Heart right ventricle (tissue), 16 donors: ENCODE measurements at regions not wholly inside any gene's neighbourhood (a gene's known extent, or its start where the extent isn't known, plus 50 kb on each side); places are given as distances from the start of the nearest gene placed in this dataset.

Source experiments
- ATAC-seq, 8 donors: fragments of 200-7000 bp; cut with Tn5 transposase; one replicate each; pipeline ENCODE4 v1.9.1; 2020; ENCODE audit warnings: mild to moderate bottlenecking in 8 of 8, moderate library complexity in 8 of 8, moderate number of reproducible peaks in 1 of 8
- DNase-seq, 2 donors: peaks; one replicate each; pipeline ENCODE4 v3.0.0-alpha.2; 2020
- H3K27ac ChIP-seq, 10 donors: fragments of 200-600 bp; sonication (generic) in 2 of 10; one replicate each; pipeline versions ENCODE4 v1.5.0 to v1.8.0; 2020 to 2022; ENCODE audit warnings: mild to moderate bottlenecking in 3 of 10
- H3K27me3 ChIP-seq, 7 donors: fragments of 200-600 bp; one replicate each; pipeline ENCODE4 v1.8.0; 2021 to 2022; ENCODE audit warnings: mild to moderate bottlenecking in 2 of 7
- H3K36me3 ChIP-seq, 9 donors: fragments of 200-600 bp; sonication (generic) in 1 of 9; one replicate each; pipeline versions ENCODE4 v1.5.0 to v1.8.0; 2020 to 2022; ENCODE audit warnings: mild to moderate bottlenecking in 2 of 9
- H3K4me1 ChIP-seq, 9 donors: fragments of 200-600 bp; sonication (generic) in 1 of 9; one replicate each; pipeline versions ENCODE4 v1.5.0 to v1.8.0; 2020 to 2022; ENCODE audit warnings: mild to moderate bottlenecking in 4 of 9
- H3K4me3 ChIP-seq, 10 donors: fragments of 200-600 bp; sonication (generic) in 2 of 10; one replicate each; pipeline versions ENCODE4 v1.5.0 to v1.8.0; 2020 to 2022; ENCODE audit warnings: mild to moderate bottlenecking in 7 of 10, moderate library complexity in 2 of 10
- H3K9me3 ChIP-seq, 11 donors: fragments of 200-600 bp in 10 of 11; sonication (generic) in 2 of 11; one replicate each; pipeline versions ENCODE4 v1.5.0 to v1.8.0; 2013 to 2022; ENCODE audit warnings: mild to moderate bottlenecking in 2 of 11, control low read depth in 1 of 11, moderate library complexity in 1 of 11
- CTCF ChIP-seq, 9 donors: fragments of 200-600 bp; sonication (generic) in 2 of 9; IDR thresholded peaks; one replicate each; pipeline versions ENCODE4 v1.5.0 to v1.8.0; 2021 to 2022; ENCODE audit warnings: antibody characterized with exemption in 9 of 9, mild to moderate bottlenecking in 5 of 9, moderate library complexity in 1 of 9
- WGBS, 2 donors: extraction: QIAGEN DNeasy Blood & Tissue Kit; methylation state at CpG; one replicate each; pipeline ENCODE4 v1.1.7; 2013; ENCODE audit warnings: inconsistent platforms in 1 of 2; 5-methylcytosine and 5-hydroxymethylcytosine counted together
- intact Hi-C, 10 donors: fragments of 100-400 bp; cut with DNase I; formaldehyde crosslinking; loops; one replicate each; pipeline versions ENCODE4 v1.11.1 to v1.14.2; 2022
- donor health status: Arrhythmogenic right ventricular cardiomyopathy.
- donor health status: ischemic (EF 13 %, LVEDD 7.1; RV severe dilation, severe dysfunction).
- donor health status: healthy with polysubstance abuse.
- donor health status: DM: no; HTN: yes; CAD: no.
- donor health status: DM: no; HTN: no; CAD: no.
- donor health status: ischemic (EF 25% LVEDD 6.9; RV normal size, moderate dysfunction).
- donor health status: ischemic (EF 25% LVEDD 5.7; RV mildly dilated, moderate dysfunction).
- donor health status: healthy.
- donor health status: DM: yes; HTN: yes; CAD: no.
- donor health status: Ischemic cardiomyopathy.
- donor health status: ischemic (EF 35%, LVEDD 5.7; RV mildly dilated, moderate dysfunction).
- donor health status: nonischemic (EF 11% LVEDD 7.7; RV severe dilation, severe dysfunction).
- donor health status: DM: yes; HTN: yes; CAD: no.
- donor health status: PGD.
- donor health status: ischemic (EF 29% LVEDD 5.4; RV normal size, mild dysfunction).
- donor health status: nonischemic (EF 23%, LVEDD 6.1; RV moderate dilation, normal function).

- WGBS, 2 donors = 66 to 69% methylated on average over 6 of the region's 6 CpGs
- TF ChIP-seq CTCF (IDR thresholded peaks at IDR 0.05) = no peak
These were observed 609.2 kb downstream of the TOX3 start for GRCh38 chr16:51937771-51938170.

GRCh38 chr16:51936846-51937245 lies 610.1 kb downstream of the TOX3 start:
- Histone ChIP-seq H3K4me3 (no peak overlapping the region), H3K36me3 (no peaks in the 10 kb centered on the region), H3K27ac (no peak overlapping the region), H3K27me3 (no peaks in the 10 kb centered on the region), H3K9me3 (peaks cover 0 to 2% (median 0%) of the 10 kb centered on the region in 11 donors), H3K4me1 (no peaks in the 10 kb centered on the region)
- DNase-seq (no peak), ATAC-seq (no peak)
- 91 to 92% methylated on average over 5 of the region's 5 CpGs for whole genome bisulfite sequencing, 2 donors
- no peak for TF ChIP-seq CTCF (IDR thresholded peaks at IDR 0.05)
- intact Hi-C loops = no loop called here

More at GRCh38 chr16:51937771-51938170, 609.2 kb downstream of the TOX3 start:
- Histone ChIP-seq H3K9me3 (peaks cover 0 to under 1% (median 0%) of the 10 kb centered on the region in 11 donors), H3K4me1 (no peaks in the 10 kb centered on the region), H3K36me3 (no peaks in the 10 kb centered on the region), H3K27ac (no peak overlapping the region), H3K27me3 (no peaks in the 10 kb centered on the region), H3K4me3 (no peak overlapping the region)
- DNase-seq (no peak), ATAC-seq (no peak)
- intact Hi-C loops = no loop called here

- Histone ChIP-seq H3K9me3 (peaks cover 0 to 2% (median 0%) of the 10 kb centered on the region in 11 donors), H3K4me3 (no peak overlapping the region), H3K27me3 (peaks cover 0 to 3% (median 0%) of the 10 kb centered on the region in 7 donors), H3K4me1 (no peaks in the 10 kb centered on the region), H3K27ac (no peak overlapping the region), H3K36me3 (no peaks in the 10 kb centered on the region)
- ATAC-seq (no peak), DNase-seq (no peak)
- 85 to 87% methylated on average over 2 of the region's 2 CpGs for WGBS, 2 donors
- TF ChIP-seq CTCF (IDR thresholded peaks at IDR 0.05) = no peak
- intact Hi-C loops = no loop called here
These were observed 614.6 kb downstream of the TOX3 start for GRCh38 chr16:51932317-51932716.

- intact Hi-C loops = no loop called here
- Histone ChIP-seq H3K27me3 (peaks cover 0 to 3% (median 0%) of the 10 kb centered on the region in 7 donors), H3K9me3 (peaks cover 0 to 2% (median 0%) of the 10 kb centered on the region in 11 donors), H3K36me3 (no peaks in the 10 kb centered on the region), H3K4me1 (no peaks in the 10 kb centered on the region), H3K27ac (no peak overlapping the region), H3K4me3 (no peak overlapping the region)
- DNase-seq = no peak
- no peak for TF ChIP-seq CTCF (IDR thresholded peaks at IDR 0.05)
- WGBS, 2 donors = 65 to 68% methylated on average over 5 of the region's 5 CpGs
- ATAC-seq = no peak
These were observed 615.3 kb downstream of the TOX3 start for GRCh38 chr16:51931653-51932052.
